GM18498 (cell line): ENCODE measurements at regions not wholly inside any gene's neighbourhood (a gene's known extent, or its start where the extent isn't known, plus 50 kb on each side); places are given as distances from the start of the nearest gene placed in this dataset.

ENCODE experiments used
- ATAC-seq: cut with Tn5 transposase; IDR thresholded peaks from one replicate; pipeline ENCODE4 v1.9.1; 2021; ENCODE audit warnings: mild to moderate bottlenecking, moderate library complexity; ENCODE audit not compliant: unreplicated experiment

DNA sequence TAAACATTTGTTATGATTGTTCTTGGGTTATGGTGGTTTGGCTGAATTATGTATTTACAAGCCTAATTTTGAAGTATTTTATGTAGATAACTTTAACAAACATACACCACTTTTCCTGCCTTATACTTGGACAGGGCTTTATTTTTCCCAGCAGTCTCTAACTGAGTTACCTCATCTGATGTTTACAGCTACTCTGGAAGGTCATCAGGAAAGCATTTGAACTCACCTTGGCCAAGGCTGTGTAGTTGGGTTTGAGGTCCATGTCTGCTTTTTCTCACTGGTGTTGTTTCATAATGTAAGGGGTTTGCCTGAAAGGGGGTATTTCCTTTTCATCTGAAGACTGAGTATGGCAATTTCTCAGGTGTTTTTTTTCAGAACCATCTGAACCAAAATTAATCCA is 193.5 kb downstream of the RWDD3 start:
- no peak for ATAC-seq

DNA sequence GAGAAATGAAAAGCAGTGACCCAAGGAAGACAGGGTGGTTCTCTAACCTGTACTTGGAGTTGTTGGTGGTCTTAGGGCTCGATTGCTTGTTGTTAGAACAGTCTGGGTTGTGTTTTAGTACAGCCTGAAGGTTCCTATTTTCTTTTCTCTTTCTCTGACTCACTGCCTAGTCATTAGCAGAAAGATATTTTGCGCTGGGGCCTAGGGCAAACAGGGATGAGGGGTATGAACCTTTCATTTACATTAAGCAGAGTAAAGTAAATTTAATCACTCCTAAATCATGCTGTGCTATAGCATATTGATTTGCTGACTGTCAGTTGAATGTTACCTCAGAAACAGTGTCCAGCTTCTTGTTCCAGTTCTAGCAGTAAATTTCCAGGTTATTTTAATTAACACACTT is 197.2 kb downstream of the RWDD3 start:
- no peak for ATAC-seq

DNA sequence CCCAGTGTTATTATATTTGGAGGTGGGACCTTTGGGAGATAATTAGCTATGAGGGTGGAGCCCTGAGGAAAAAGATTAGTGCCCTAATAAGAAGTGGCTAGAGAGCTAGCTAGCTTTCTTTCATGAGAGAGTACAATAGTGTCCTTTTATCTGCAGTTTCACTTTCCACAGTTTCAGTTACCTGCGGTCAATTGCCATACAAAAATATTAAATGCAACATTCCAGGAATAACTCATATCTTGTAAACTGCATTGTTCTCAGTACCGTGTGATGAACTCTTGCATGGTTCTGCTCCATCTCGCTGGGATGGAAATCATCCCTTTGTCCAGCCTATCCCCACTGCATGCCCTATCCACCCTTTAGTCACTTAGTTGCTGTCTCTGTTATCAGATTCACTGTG is 201.6 kb downstream of the RWDD3 start:
- ATAC-seq, result no peak

DNA sequence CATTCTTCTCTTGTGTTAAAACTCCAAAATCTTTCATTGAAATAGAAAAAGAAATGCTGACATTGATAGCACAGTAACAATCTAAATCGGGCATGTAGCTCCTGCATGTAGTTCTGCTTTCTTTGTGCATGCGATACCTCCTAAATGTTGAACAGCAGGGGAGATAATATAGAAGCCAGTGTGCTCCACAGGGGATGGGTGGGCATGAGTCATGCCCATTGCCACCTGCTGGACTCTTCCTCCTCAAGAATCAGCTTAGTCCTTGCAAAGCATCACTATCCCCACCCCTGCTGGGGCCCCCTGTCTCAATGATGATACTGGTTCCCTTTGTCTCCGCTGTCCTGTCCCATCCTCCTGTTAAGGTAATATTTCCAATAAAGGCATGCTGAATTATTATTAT is 203.0 kb downstream of the RWDD3 start:
- ATAC-seq, result no peak

DNA sequence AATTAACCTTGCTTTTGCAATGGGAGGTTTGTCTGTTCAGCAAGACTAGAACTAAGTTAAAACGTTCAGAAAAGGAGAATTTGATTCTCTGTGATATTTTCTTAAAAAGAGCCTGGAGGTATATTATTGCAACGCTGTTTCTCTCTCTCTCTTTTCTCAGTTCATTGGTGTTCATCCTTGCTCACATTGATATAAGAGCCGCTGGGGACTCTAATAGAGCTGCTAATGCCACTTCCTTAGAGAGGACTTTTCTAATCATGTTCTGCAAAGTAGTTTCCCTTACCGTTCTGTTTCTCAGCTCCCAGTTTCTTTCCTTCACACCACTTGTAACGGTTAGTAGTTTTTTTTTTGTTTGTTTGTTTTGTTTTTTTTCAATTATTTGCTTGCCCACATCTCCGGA is 203.8 kb downstream of the RWDD3 start:
- ATAC-seq, result no peak

DNA sequence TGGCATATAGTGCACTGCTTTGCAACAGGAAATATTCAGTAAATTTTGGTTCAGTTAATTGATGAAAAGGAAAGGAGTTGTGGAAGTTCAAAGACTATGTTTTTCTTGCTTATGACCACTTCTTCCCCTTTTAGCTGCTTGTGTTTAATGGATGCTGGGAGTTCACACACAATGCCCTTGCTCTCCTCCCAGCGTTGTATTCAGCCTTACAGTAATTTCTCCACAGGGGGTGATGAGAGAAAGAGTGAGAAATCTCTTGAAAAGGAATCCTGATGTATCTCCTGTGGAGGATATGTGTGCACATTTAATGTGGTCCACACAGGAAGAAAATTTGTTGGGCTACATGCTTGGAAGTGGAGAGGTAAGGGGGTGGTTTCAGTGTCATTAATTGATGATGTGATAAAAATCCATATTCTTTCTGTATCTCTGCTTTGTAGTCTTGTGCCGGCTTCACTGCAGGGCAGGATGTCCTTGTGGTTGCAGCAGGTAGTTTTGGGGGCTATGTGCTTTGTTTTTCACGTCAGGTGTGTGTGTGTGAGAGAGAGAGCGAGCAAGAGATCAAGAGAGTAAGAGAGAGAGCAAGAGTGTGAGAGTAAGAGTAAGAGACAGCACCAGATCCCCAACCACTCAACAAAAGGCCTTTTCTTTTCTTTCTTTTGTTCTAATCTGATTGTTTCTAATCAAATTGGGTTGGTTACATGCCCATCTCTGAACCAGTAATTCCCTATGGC is 204.4 kb downstream of the RWDD3 start:
- ATAC-seq, result no peak

DNA sequence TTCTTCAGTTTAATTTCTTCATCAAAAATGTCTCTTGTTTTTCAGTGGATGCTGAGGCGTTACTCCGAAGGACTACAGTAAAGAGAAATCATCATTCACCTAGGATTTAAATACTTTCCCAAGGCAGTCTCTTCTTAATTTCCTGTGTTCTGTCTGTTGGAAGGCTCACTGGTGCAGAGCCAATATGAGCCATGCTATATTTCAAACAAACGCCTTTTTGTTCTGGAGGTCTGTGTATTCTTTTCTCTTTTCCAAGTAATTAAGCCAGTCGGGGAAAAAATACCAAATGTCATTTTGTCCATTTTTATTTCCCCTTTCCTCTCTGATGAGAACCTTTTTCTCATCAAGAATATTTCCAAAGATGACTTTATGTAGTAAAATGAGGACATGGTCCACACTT is 206.5 kb downstream of the RWDD3 start:
- no peak for ATAC-seq

DNA sequence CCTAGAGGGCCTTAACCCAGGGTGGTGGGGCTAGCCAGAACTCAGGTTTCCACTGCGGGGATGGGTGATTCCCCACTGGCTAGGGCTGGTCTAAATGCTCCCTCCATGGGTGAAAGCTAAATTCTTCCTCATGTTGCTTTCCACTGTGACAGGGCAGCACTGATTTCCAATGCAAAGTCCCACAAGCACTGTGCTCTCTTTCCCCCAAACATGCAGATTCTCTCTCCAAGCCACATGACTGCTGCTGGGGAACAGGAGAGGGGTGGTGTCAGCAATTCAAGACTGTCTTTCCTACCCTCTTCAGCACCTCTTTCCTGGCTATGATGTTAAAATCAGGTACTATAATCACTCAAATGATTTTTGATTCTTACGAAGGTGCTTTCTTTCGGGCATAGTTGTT is 215.5 kb downstream of the RWDD3 start:
- no peak for ATAC-seq

DNA sequence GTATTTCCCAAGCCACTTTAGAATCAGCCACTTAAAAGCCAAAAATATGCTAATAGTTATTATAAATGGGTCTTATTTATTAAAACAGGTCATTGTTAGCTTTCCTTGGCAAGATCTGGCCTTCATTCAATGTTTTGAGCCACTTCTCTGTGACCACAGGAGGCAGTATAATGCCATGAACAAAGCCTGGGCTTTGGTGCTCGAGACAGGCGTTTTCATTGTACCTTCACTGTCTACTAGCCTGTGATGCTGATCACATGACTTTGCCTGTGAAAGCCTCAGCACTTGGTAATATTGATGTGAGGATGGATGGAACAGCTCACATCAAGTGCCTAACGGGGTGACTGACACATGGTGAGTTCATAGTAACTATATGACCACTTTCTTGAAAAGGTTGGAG is 217.0 kb downstream of the RWDD3 start:
- ATAC-seq, result no peak

DNA sequence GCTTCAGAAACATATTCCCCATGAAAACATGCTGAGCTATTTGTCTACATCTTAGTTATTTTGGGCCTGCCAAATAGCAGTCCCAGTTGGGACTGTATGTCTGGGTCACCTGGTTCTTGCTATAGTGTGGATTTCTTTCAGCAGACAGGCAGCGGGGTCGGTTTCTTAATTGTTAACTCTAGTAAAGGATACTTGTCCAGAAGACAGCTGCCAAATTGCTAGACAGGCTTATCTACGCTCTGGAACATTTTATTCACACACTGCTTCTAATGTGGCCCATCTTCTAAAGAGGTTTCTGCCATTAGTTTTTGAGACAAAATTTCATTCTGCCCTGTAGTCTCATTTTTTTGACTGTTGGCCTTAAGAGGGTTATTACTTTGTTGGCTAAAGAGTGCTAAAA is 217.9 kb downstream of the RWDD3 start:
- ATAC-seq, result no peak

DNA sequence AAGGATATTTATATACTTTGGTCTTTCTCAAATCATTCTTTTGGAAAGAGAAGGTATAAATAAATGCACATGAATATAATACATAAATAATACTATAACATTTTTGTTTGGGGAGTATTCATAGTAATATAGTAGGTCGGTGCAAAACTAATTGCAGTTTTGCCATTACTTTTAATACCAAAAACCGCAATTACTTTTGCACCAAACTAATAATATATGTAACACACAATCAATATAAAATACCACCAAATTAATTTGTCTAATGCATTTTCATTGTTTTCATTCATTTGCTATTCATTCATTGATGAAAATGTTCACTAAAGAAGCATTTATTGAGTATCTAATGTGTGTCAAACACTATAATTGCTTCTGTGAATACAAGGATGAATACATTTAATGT is 219.0 kb downstream of the RWDD3 start:
- ATAC-seq, result no peak

DNA sequence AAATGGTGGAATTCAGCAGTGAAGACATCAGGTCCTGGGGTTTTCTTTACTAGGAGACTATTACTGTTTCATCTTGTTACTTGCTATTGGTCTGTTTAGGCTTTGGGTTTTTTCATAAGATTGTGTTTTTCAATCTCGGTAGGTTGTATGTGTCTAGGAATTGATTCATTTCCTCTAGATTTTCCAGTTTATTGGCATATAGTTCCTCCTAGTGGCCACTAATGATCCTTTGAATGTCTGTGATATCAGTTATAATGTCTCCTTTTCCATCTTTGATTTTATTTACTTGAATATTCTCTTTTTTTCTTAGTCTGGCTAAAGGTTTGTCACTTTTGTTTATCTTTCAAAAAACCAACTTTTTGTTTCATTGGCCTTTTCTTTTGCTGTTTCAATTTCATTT is 233.0 kb downstream of the RWDD3 start:
- no peak for ATAC-seq

DNA sequence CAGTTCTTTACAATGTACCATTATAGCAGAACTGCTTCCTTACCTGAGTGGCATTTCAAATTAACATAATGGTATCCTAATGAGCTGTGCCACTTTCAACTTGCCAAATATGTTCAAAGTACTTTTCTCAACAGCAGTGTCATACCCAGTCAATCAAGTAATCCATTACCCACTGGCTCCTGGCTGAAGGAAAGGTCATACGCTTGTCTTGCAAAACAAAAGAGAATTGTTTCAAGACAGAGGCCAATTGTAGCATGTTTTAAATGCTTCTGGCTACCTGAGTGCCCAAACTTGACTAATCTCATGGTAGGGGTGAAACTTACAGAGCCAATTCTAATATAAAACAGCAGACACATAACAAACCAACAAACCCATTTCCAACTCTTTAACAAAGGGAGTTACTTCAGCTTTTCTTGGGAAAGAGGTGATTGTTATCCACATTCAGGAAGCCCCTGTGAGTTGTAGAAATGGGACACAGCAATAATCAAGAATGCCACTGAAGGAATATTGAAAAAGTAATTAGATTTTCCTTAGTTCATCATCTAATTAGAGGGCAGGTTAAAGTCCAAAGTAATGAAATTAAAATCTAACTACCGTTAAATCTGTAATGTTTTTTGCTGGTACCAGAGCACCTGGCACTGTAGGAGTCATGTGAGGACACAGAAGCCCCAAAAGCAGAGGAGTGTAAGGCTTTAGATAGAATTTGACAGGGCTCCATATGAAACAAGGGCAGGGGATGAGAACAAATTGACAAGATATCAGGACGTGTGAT is 241.9 kb downstream of the RWDD3 start:
- no peak for ATAC-seq

DNA sequence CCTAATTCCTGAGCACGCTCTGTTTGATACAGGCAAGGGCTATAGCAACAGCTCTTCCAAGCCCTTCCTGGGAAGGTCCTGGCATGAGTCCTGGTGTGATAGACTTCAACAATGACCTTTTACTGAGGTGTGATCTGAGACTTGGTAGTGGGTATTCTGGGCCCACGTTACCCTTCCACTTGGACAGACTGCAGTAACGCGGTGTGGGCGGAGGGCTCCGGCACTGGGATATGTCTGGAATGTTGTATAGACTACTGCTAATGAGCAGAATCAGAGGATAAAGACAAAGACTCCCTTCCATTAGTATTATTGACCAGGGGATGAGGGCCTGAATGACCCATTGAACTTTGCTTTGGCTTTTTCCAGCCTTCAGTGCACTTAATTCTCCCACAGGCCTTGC is 262.3 kb downstream of the RWDD3 start:
- no peak for ATAC-seq

DNA sequence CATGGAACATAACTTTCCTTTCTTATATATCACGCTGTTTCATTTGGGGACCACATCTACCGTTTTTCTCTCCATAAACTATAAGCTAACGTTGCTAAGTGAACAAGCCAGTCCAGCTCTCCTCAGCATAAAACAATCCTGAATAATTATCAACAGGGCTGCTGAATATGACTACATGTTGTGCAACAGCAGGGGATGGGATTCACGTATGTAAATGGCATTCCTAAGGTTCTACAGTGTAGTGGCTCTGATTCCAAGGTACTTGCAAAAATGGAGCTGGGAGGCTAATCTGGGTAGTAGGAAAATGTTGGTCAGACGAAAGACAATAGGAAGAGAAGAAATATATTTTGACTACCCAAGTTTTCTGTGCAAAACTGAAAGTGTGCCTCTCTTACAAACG is 262.8 kb downstream of the RWDD3 start:
- ATAC-seq, result no peak

DNA sequence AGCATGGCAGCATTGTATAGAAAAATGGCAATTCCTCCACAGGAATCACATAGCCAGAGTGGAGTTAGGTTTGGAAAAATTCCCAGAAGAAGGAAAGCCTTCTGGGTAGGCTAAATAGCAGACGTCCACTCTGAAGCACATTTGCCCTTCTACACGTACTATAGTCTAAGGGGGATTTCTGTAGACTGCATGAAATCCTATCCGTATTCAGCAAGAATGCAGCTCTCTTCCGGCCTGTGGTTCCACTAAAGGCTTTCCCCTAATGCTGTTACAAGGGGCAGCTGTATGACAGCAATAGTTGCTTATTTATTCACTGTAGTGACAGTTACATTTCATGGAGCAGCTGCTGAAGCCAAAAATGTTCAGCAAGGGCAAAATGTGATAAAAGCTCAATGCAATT is 263.6 kb downstream of the RWDD3 start:
- no peak for ATAC-seq

DNA sequence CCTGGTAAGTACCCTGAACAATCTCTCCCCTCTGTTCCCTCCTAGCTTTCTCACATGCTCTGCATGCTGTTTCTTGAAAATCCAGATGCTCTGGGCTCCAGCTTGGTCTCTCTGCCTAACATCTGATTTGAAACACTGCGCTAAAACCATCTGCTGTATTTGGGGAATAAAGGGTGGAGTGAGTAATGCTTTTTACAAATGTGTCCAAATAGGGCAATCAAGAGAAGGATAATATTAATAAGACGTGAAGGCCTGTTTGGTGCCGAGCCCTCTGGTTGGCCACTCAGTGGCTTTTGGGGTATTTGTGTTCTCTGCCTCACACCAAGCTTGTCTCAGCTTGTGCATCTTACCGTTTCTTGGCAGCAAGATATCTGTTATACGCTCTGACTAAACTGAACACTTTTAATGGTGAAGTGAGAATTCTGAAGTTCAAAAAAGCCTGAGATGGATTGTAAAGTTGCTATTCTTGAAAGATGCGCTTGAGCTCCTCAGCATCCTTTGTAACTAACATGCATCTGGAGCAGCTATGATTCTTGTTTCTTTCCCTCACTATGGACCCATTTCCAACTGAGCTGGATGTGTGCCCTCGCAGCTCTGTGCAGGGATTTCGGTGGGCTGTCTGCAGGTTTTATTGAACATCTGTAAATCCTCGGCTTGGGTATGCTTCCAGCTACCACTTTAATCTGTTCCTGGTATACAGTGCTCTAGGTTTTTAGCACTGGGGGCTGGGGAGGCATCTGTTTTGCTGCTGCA is 269.4 kb downstream of the RWDD3 start:
- ATAC-seq, result no peak

DNA sequence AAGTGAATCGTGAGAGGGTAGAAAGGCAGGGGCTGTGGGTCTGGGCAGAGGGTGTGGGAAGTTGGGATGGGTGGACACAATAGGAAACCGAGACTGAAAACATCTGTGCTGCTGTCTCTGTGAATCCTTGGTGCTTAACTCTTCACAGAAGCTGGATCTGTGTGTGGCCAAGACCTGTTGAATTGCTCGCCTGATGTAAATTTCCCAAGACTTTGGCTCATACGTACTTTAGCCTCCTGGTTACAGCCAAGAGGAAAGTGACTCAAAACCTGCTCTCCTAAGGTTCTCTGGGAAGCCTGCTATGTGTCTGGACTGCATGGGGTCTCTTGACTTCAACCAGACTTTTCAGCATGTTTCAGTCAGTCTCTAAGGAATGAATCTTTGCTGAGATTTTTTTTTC is 270.3 kb downstream of the RWDD3 start:
- no peak for ATAC-seq

DNA sequence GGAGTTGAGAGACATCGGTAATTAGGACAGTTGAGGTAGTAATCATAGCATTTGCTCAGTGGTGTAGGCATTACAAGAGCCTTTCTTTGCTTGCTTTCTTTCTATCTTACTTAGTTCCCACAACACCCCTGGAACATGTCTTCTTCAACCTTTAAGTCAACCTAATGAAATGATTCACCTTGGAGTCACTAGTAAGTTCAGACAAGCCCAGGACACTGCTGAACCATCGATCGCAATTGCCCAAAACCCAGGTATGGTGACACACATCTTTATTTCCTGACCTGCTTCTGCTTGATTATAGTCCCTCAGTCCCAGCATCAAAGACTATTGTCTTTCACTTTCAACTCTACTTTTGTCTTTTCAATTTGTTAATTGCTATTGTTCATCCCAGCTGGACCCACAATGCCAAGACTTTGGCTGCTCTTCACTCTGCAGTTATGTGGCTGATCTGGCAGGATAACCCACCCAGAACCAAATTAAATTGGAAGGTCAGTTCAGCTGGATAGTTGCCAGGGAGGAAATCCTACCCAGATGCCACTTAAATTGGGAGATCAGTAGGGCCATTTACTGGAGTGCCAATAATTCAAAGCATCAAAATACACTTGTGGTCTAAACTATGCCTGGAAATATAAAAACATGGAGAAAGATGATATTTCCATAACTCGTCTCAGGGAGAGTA is 272.9 kb downstream of the RWDD3 start:
- no peak for ATAC-seq

DNA sequence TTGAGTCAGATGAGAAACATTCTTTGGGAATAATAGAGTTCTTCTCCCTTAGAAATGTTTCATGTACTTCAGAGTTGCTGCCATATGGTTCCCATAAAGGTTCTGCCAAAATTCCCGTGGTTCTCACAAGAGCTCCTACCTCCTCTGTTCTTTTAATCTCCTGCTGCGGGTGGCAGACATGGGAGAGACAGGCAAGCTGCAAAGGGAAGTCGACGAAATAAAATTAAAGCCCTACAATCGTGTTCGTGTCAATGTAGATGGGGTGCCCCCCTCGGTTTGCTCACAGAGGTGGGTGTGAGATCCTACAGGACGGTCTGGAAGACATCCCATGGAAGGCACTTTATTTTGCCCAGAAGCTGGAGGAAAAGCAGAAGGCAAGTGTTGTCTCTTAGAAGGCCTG is 276.0 kb downstream of the RWDD3 start:
- no peak for ATAC-seq

DNA sequence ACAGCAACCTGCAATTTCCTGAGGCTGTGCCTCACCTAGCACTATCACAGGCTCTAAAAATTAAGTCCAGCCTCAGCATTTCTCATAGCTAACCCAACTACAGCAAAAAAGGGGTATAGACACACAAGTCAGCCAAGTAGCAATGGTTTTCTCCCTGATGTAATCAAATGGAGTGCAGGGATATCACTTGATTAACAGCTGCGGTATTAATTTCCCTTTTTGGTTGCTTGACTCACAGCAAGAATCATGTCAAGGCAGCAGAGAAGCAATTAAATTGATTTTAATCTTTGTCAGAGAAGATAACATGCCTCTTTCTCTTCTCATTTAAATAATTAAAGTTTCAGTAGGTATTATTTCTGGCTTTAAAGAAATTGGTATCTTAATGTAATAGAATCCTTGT is 278.9 kb downstream of the RWDD3 start:
- ATAC-seq, result no peak
